ENCODE measurements at regions not wholly inside any gene's neighbourhood (a gene's known extent, or its start where the extent isn't known, plus 50 kb on each side); places are given as distances from the start of the nearest gene placed in this dataset.

GRCh38 chr21:22395965-22396364, 1397.8 kb downstream of the NCAM2 start (continued):
- TF ChIP-seq TP53 (CRISPR knock-in tag; IDR thresholded peaks at IDR 0.05) (no peak), EHF (CRISPR knock-in tag; IDR thresholded peaks at IDR 0.05) (no peak), BCL3 (IDR thresholded peaks at IDR 0.05) (no peak)

GRCh38 chr21:22399681-22400514, 1401.7 kb downstream of the NCAM2 start:
- no peak for FAIRE-seq
- CTCF ChIA-PET, result no interaction called here
- DNase-seq (ENCODE audit: low read depth in 1 of 2, low spot score in 1 of 2), result no peak

GRCh38 chr21:22409571-22409970, 1411.4 kb downstream of the NCAM2 start:
- no peak for FAIRE-seq
- H3K4me2 ChIP-seq, result no peak overlapping the region
- POLR2A ChIA-PET, result no interaction called here
- no peaks in the 10 kb centered on the region for H3K9me3 ChIP-seq
- H3K27ac ChIP-seq, result no peak overlapping the region
- ATAC-seq, result no peak
- no peak for DNase-seq (ENCODE audit: low read depth in 1 of 2, low spot score in 1 of 2)
- CTCF ChIA-PET, result no interaction called here
- 5% methylated on average over 2 of the region's 2 CpGs for WGBS (ENCODE audit: missing lambda C conversion rate)
- no peak overlapping the region for H3K4me3 ChIP-seq
- no peaks in the 10 kb centered on the region for H3K4me1 ChIP-seq
- TF ChIP-seq HOXB5 (CRISPR knock-in tag; IDR thresholded peaks at IDR 0.05) (no peak), ZC3H11A (IDR thresholded peaks at IDR 0.05) (no peak), CBX2 (IDR thresholded peaks at IDR 0.05; ENCODE audit: borderline replicate concordance, low read depth) (no peak), CTCF (IDR thresholded peaks at IDR 0.05) (no peak), ELK1 (IDR thresholded peaks at IDR 0.05; ENCODE audit: low read depth, low read length) (no peak), NFE2L2 (conservative IDR thresholded peaks at IDR 0.05; ENCODE audit: low read length) (no peak), JUN (IDR thresholded peaks at IDR 0.05) (no peak), HMGXB4 (CRISPR knock-in tag; IDR thresholded peaks at IDR 0.05; ENCODE audit: borderline replicate concordance) (no peak), CEBPB (IDR thresholded peaks at IDR 0.05) (no peak)

More at GRCh38 chr21:22399681-22400514, 1401.7 kb downstream of the NCAM2 start:
- ATAC-seq, result no peak
- H3K9me3 ChIP-seq, result no peaks in the 10 kb centered on the region
- no peaks in the 10 kb centered on the region for H3K4me1 ChIP-seq
- no peak overlapping the region for H3K27ac ChIP-seq
- WGBS (ENCODE audit: missing lambda C conversion rate), result 5% methylated on average over 1 of the region's 1 CpG
- no peak overlapping the region for H3K4me2 ChIP-seq
- POLR2A ChIA-PET, result no interaction called here
- TF ChIP-seq NPAS2 (CRISPR knock-in tag; IDR thresholded peaks at IDR 0.05; ENCODE audit: borderline replicate concordance), result no peak
- TF ChIP-seq POLR2AphosphoS2 (conservative IDR thresholded peaks at IDR 0.05; ENCODE audit: low read length), result no peak
- no peak for TF ChIP-seq EP300 (IDR thresholded peaks at IDR 0.05)
- TF ChIP-seq HOXB5 (CRISPR knock-in tag; IDR thresholded peaks at IDR 0.05), result no peak
- TF ChIP-seq ELK1 (IDR thresholded peaks at IDR 0.05; ENCODE audit: low read depth, low read length), result no peak
- no peak overlapping the region for H3K4me3 ChIP-seq
